Spleen (tissue), 7 donors: ENCODE measurements at regions not wholly inside any gene's neighbourhood (a gene's known extent, or its start where the extent isn't known, plus 50 kb on each side); places are given as distances from the start of the nearest gene placed in this dataset.

Source experiments
- CTCF ChIP-seq, 11 experiments: fragments of 200-600 bp in 7 of 11; fragments of 450-650 bp in 4 of 11; sonication (generic) in 4 of 11; IDR thresholded peaks in 8 of 11; conservative IDR thresholded peaks in 3 of 11; 1 replicate in 7 of 11; 2 replicates in 4 of 11; pipeline versions ENCODE4 v1.4.0 to v1.8.0; 2016 to 2021; ENCODE audit warnings: antibody characterized with exemption in 11 of 11, inconsistent platforms in 4 of 11, mild to moderate bottlenecking in 1 of 11
- POLR2AphosphoS5 ChIP-seq, 3 donors: sonication (generic); formaldehyde crosslinking; IDR thresholded peaks; one replicate each; pipeline ENCODE4 v1.5.1; 2017; ENCODE audit warnings: antibody characterized with exemption in 3 of 3
- donor health status: DM: no; HTN: no; CAD: no; lungs with moderate emphysema.
- donor health status: DM: no; HTN: no; CAD: no.
- donor health status: DM: no; HTN: no; CAD: no.

- TF ChIP-seq POLR2AphosphoS5 (IDR thresholded peaks at IDR 0.05) (no peak), CTCF (IDR thresholded peaks at IDR 0.05 in 8 of 11, conservative IDR thresholded peaks at IDR 0.05 in 3 of 11) (no peak)
Observed at GRCh38 chr13:31908696-31909411, 122.7 kb upstream of the FRY start.
